ENCODE measurements at regions not wholly inside any gene's neighbourhood (a gene's known extent, or its start where the extent isn't known, plus 50 kb on each side); places are given as distances from the start of the nearest gene placed in this dataset.

DNA sequence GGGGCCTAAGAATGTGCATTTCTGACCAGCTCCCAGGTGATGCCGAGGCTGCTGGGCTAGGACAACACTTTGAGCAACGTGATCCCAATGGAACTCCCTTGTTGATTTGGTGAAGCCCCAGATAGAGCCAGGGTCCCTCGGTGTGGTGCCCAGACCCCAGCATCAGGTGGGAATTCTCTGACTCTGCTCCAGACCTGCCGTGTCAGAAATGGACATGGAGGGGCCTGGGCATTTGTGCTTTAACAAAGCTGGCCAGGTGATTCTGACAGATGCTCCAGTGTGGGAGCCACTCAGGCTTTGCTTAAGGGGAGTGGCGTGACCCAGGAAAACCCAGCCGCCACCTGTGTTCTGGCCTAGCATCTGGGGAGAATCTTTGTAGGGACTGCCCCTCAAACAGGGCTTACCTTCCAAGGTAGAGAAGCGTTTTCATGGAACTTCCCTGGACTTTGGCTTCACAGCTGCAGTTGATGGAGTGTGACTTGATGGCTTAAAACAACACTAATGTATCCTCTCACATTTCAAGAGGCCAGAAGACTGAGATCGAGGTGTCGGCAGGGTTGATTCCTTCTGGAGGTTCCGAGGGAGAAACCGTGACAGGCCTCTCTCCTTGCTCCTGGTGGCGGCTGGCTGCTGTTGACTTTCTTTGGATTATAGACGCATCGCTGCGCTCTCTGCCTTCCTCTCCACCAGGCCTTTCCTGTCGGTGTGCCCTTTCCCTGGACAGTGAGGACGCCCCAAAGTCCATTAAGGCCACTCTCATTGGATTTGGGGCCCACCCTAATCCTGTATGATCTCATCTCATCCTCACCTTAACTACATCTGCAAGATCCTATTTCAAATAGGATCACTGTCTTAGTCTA lies 57.0 kb upstream of the HDAC4 start:
- DNase-seq (ENCODE audit: low spot score), result no peak

DNA sequence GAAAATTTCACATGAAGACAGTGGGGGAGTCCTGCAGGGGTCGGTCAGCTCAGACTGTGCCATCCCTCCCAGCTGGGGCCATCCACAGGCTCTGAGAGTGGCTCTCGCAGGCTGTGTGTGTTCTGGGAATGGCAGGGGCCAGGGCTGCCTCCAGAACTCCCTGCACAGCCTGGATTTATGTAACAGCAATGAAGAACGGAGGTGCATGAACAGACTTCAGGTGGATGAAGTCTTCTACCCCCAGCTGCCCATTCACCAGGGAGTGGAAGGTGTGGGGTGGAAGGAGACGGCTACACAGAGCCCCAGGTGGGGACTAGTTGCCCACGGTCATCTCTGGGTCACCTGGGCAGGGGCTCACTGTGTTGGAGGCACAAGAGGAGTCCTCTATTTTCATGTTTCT lies 56.1 kb upstream of the HDAC4 start:
- DNase-seq (ENCODE audit: low spot score), result no peak

DNA sequence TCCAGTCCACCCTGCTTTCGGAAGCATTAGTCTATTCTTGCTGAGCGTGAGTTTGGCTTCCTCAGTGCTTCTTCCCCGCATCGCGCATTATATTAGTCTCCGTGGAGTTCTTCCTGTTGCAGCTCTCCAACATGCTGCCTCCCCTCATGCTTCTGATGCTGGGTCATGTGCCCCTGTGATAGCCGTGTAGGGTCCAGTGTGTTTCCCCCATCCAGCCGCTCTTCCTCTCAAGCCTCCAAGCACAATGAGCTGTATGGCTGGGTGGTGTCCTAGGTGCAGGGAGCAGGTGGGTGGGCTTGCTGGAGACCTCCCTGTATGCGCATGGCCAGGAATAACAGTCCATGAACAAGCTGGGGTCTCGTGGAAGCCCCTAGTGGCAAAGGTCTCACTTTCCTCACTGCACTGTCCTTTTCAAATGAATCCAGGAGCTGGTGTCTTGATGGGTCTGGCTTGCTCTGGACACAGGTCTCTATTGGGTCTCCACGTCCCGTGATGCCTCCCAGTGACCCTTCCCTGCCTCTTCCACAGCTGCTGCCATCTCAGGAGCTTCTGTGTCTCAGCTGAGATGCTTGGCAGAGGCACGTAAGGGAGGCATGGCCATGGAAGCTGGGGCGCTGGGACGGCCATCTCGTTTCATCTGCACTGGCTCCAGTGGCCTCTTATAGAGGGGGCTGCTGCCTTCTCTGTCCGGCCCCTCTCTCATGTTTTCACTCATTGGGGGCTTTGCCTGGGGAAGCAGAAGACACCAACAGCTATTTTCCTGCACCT lies 54.8 kb upstream of the HDAC4 start:
- DNase-seq (ENCODE audit: low spot score), result no peak

DNA sequence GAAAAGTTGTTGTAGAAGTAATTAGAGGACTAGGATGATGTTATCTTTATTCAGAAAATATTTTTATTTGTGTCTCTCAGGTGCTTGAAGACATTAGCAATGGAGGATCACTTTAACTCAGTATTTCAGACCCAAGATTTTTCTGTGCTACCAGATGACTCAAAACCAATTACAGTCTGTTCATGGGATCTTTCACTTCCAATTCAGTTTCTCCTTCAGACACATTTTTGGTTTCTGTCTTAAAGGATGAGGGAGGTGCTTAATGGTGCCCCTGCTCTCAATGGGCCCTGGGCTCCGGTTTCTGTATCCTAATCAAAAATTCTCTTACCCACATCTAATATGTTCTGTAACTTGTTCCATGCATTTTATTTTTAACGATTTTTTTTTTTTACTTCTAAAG lies 53.7 kb upstream of the HDAC4 start:
- no peak for DNase-seq (ENCODE audit: low spot score)
